Liver (tissue), 8 donors: ENCODE measurements at regions not wholly inside any gene's neighbourhood (a gene's known extent, or its start where the extent isn't known, plus 50 kb on each side); places are given as distances from the start of the nearest gene placed in this dataset.

Experiments used
- DNase-seq: peaks from one replicate; pipeline ENCODE4 v3.0.0-alpha.2; 2017; ENCODE audit warnings: low spot score
- H3K27ac ChIP-seq, 2 donors: one replicate each; pipeline ENCODE4 v1.7.0; 2013; ENCODE audit warnings: inconsistent platforms in 2 of 2, low read length in 2 of 2, control low read depth in 1 of 2, low read depth in 1 of 2, mild to moderate bottlenecking in 1 of 2
- H3K27me3 ChIP-seq, 4 donors: one replicate each; pipeline versions ENCODE4 v1.6.1 to v1.7.0; 2013; ENCODE audit warnings: low read length in 3 of 4, inconsistent platforms in 1 of 4, mild to moderate bottlenecking in 1 of 4, moderate library complexity in 1 of 4; ENCODE audit not compliant: control insufficient read depth in 4 of 4, insufficient read depth in 4 of 4
- H3K36me3 ChIP-seq, 4 donors: one replicate each; pipeline versions ENCODE4 v1.6.1 to v1.7.0; 2013; ENCODE audit warnings: low read length in 3 of 4, mild to moderate bottlenecking in 3 of 4, low read depth in 1 of 4, moderate library complexity in 1 of 4; ENCODE audit not compliant: control insufficient read depth in 4 of 4, insufficient read depth in 3 of 4
- H3K4me1 ChIP-seq, 4 donors: one replicate each; pipeline versions ENCODE4 v1.6.1 to v1.7.0; 2013; ENCODE audit warnings: low read length in 3 of 4, mild to moderate bottlenecking in 3 of 4, moderate library complexity in 1 of 4; ENCODE audit not compliant: control insufficient read depth in 4 of 4, insufficient read depth in 4 of 4
- H3K4me3 ChIP-seq, 3 donors: one replicate each; pipeline versions ENCODE4 v1.6.1 to v1.7.0; 2013; ENCODE audit warnings: low read length in 3 of 3, control low read depth in 1 of 3, low read depth in 1 of 3, mild to moderate bottlenecking in 1 of 3
- H3K9ac ChIP-seq, 2 donors: one replicate each; pipeline ENCODE4 v1.7.0; 2013; ENCODE audit warnings: low read length in 2 of 2, mild to moderate bottlenecking in 2 of 2, moderate library complexity in 2 of 2, control low read depth in 1 of 2, low read depth in 1 of 2
- H3K9me3 ChIP-seq, 4 donors: one replicate each; pipeline versions ENCODE4 v1.6.1 to v1.7.0; 2013; ENCODE audit warnings: low read length in 3 of 4; ENCODE audit not compliant: control insufficient read depth in 4 of 4
- CTCF ChIP-seq: fragments of 150-350 bp; IDR thresholded peaks from 2 replicates; pipeline ENCODE4 v1.5.1; 2017; ENCODE audit warnings: improper control_type of control experiment, low read depth, low read length; ENCODE audit not compliant: missing input control
- EGR1 ChIP-seq, 2 donors: IDR thresholded peaks; 2 replicates each; pipeline ENCODE4 v1.6.1; 2016 to 2018; ENCODE audit warnings: antibody characterized with exemption in 2 of 2, low read depth in 2 of 2
- FOXA1 ChIP-seq: IDR thresholded peaks from 2 replicates; pipeline ENCODE4 v1.6.1; 2016; ENCODE audit warnings: antibody characterized with exemption
- FOXA2 ChIP-seq: IDR thresholded peaks from 2 replicates; pipeline ENCODE4 v1.6.1; 2016; ENCODE audit warnings: antibody characterized with exemption
- GABPA ChIP-seq, 2 donors: IDR thresholded peaks in 1 of 2; conservative IDR thresholded peaks in 1 of 2; 2 replicates each; pipeline ENCODE4 v1.6.1; 2016; ENCODE audit warnings: antibody characterized with exemption in 2 of 2, mild to moderate bottlenecking in 1 of 2, moderate library complexity in 1 of 2
- HNF4A ChIP-seq, 2 donors: conservative IDR thresholded peaks; 2 replicates each; pipeline ENCODE4 v1.6.1; 2016; ENCODE audit warnings: antibody characterized with exemption in 2 of 2, mild to moderate bottlenecking in 2 of 2
- HNF4G ChIP-seq: IDR thresholded peaks from 2 replicates; pipeline ENCODE4 v1.6.1; 2016; ENCODE audit warnings: antibody characterized with exemption
- JUND ChIP-seq, 2 donors: IDR thresholded peaks; 2 replicates each; pipeline ENCODE4 v1.6.1; 2016; ENCODE audit warnings: antibody characterized with exemption in 2 of 2
- NR2F2 ChIP-seq: IDR thresholded peaks from 2 replicates; pipeline ENCODE4 v1.6.1; 2016; ENCODE audit warnings: antibody characterized with exemption
- RAD21 ChIP-seq, 2 donors: IDR thresholded peaks; 2 replicates each; pipeline ENCODE4 v1.6.1; 2016; ENCODE audit warnings: antibody characterized with exemption in 2 of 2, mild to moderate bottlenecking in 2 of 2
- REST ChIP-seq: IDR thresholded peaks from 2 replicates; pipeline ENCODE4 v1.6.1; 2016; ENCODE audit warnings: antibody characterized with exemption, mild to moderate bottlenecking
- RXRA ChIP-seq, 2 donors: IDR thresholded peaks; 2 replicates each; pipeline ENCODE4 v1.6.1; 2017 to 2018; ENCODE audit warnings: antibody characterized with exemption in 2 of 2, mild to moderate bottlenecking in 1 of 2
- SP1 ChIP-seq: IDR thresholded peaks from 2 replicates; pipeline ENCODE4 v1.6.1; 2018; ENCODE audit warnings: antibody characterized with exemption, mild to moderate bottlenecking
- TAF1 ChIP-seq: conservative IDR thresholded peaks from 2 replicates; pipeline ENCODE4 v1.6.1; 2016; ENCODE audit warnings: antibody characterized with exemption, mild to moderate bottlenecking
- YY1 ChIP-seq: IDR thresholded peaks from 2 replicates; pipeline ENCODE4 v1.6.1; 2016; ENCODE audit warnings: antibody characterized with exemption, mild to moderate bottlenecking
- WGBS: extraction: QIAGEN DNeasy Blood & Tissue Kit; methylation state at CpG from one replicate; pipeline ENCODE4 v1.1.7; 2013; 5-methylcytosine and 5-hydroxymethylcytosine counted together
- TF ChIP-seq, protein P1 (sequence below): IDR thresholded peaks from 2 replicates; pipeline ENCODE4 v1.6.1; 2016; ENCODE audit warnings: antibody characterized with exemption
- TF ChIP-seq, protein P2 (sequence below): IDR thresholded peaks from 2 replicates; pipeline ENCODE4 v1.6.1; 2016; ENCODE audit warnings: antibody characterized with exemption
- TF ChIP-seq, protein P3 (sequence below): IDR thresholded peaks from 2 replicates; pipeline ENCODE4 v1.6.1; 2016; ENCODE audit warnings: antibody characterized with exemption
- donor health status: healthy.
- donor health status: healthy.
- donor health status: healthy.
- donor health status: healthy.
- donor health status: healthy.

DNA sequence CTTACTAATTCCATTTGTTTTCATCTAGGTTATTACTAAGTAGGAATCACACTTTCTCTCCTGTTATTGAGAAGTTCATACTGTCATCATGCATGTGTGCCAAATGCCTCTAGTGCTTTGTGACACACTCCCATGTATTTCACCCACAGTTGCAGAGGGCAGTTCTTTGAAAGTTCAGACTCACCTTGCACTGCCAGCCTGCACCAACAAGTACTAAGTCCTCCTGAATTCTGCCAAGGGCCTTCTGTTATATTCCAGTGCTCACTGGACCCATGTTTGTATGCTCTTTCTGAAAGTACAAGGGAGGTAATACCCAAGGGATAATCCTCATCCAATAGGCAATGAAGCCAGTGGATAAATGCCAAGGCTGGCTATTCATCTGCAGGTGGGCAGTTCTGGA is 136.6 kb upstream of the ARPP21 start:
- Histone ChIP-seq H3K4me3 (no peak overlapping the region), H3K27ac (no peak overlapping the region), H3K27me3 (no peaks in the 10 kb centered on the region), H3K9me3 (no peaks in the 10 kb centered on the region), H3K9ac (no peak overlapping the region), H3K4me1 (peaks cover 0 to 12% (median 8%) of the 10 kb centered on the region in 4 donors), H3K36me3 (no peaks in the 10 kb centered on the region)
- no peak for DNase-seq
- TF ChIP-seq JUND (IDR thresholded peaks at IDR 0.05) (no peak), NR2F2 (no peak), TAF1 (no peak), FOXA2 (no peak), SP1 (no peak), RAD21 (IDR thresholded peaks at IDR 0.05) (no peak), EGR1 (IDR thresholded peaks at IDR 0.05; ENCODE audit: low read depth in 2 of 2) (no peak), HNF4A (conservative IDR thresholded peaks at IDR 0.05) (no peak), RXRA (IDR thresholded peaks at IDR 0.05) (no peak), HNF4G (no peak), CTCF (no peak), REST (no peak), YY1 (no peak), GABPA (IDR thresholded peaks at IDR 0.05 in 1 of 2, conservative IDR thresholded peaks at IDR 0.05 in 1 of 2) (no peak), FOXA1 (no peak)
- TF ChIP-seq, protein P1, sequence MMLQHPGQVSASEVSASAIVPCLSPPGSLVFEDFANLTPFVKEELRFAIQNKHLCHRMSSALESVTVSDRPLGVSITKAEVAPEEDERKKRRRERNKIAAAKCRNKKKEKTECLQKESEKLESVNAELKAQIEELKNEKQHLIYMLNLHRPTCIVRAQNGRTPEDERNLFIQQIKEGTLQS: no peak
- TF ChIP-seq, protein P2, sequence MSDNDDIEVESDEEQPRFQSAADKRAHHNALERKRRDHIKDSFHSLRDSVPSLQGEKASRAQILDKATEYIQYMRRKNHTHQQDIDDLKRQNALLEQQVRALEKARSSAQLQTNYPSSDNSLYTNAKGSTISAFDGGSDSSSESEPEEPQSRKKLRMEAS: no peak
- TF ChIP-seq, protein P3, sequence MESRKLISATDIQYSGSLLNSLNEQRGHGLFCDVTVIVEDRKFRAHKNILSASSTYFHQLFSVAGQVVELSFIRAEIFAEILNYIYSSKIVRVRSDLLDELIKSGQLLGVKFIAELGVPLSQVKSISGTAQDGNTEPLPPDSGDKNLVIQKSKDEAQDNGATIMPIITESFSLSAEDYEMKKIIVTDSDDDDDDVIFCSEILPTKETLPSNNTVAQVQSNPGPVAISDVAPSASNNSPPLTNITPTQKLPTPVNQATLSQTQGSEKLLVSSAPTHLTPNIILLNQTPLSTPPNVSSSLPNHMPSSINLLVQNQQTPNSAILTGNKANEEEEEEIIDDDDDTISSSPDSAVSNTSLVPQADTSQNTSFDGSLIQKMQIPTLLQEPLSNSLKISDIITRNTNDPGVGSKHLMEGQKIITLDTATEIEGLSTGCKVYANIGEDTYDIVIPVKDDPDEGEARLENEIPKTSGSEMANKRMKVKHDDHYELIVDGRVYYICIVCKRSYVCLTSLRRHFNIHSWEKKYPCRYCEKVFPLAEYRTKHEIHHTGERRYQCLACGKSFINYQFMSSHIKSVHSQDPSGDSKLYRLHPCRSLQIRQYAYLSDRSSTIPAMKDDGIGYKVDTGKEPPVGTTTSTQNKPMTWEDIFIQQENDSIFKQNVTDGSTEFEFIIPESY: no peak

DNA sequence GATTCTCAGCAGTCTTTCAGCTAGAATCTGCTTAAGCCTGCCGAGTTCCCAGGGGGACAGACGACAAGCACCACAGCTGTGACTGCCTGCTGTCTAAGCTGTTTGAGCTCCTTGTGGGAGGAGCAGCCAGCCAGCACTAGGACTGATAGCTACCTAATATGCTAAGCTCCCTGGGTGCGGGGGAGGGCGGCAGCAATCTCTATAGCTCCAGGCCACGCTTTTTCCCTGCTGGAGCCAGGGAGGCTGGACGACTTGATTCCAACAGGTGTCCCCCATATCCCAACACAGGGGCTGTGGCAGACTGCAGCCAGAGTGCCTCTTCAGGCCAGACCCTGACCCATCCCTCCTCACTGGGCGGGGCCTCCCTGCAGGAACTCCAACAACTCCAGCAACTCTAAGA is 134.1 kb upstream of the ARPP21 start:
- no peaks in the 10 kb centered on the region for H3K36me3 ChIP-seq
- no peaks in the 10 kb centered on the region for H3K9me3 ChIP-seq
- WGBS: 69% methylated on average over 7 of the region's 7 CpGs
- H3K9ac ChIP-seq: no peak overlapping the region
- DNase-seq: no peak
- no peak overlapping the region for H3K27ac ChIP-seq
- peaks cover 0 to 12% (median 7%) of the 10 kb centered on the region in 4 donors for H3K4me1 ChIP-seq
- no peak overlapping the region for H3K4me3 ChIP-seq
- H3K27me3 ChIP-seq: no peaks in the 10 kb centered on the region
- TF ChIP-seq NR2F2 (no peak), GABPA (IDR thresholded peaks at IDR 0.05 in 1 of 2, conservative IDR thresholded peaks at IDR 0.05 in 1 of 2) (no peak), JUND (IDR thresholded peaks at IDR 0.05) (no peak), YY1 (no peak), EGR1 (IDR thresholded peaks at IDR 0.05; ENCODE audit: low read depth in 2 of 2) (no peak), HNF4G (no peak), SP1 (no peak), REST (no peak), HNF4A (conservative IDR thresholded peaks at IDR 0.05) (no peak), RAD21 (IDR thresholded peaks at IDR 0.05) (no peak), TAF1 (no peak)
- TF ChIP-seq, protein P1: no peak
- TF ChIP-seq, protein P2: no peak
